Activated T-helper 1 cell treated with Interleukin-2 at 50 U/mL for 16 hours (primary cell): ENCODE measurements at regions not wholly inside any gene's neighbourhood (a gene's known extent, or its start where the extent isn't known, plus 50 kb on each side); places are given as distances from the start of the nearest gene placed in this dataset.
"Not testable (repeated sequence)": the region's sequence is repeated elsewhere in the genome, so short reads cannot be mapped to it uniquely, and the experiment has no call there.

Experiments
- DNase-seq: peaks from one replicate; pipeline ENCODE4 v3.0.0-alpha.2; 2020; ENCODE audit warnings: low read depth

- no peak for DNase-seq
Measured at GRCh38 chr5:117801583-117801982, 1186.8 kb downstream of the DTWD2 start.

- no peak for DNase-seq
Measured at GRCh38 chr5:117800261-117800660, 1188.1 kb downstream of the DTWD2 start.

- DNase-seq = no peak
Measured at GRCh38 chr5:117794847-117795246, 1193.5 kb downstream of the DTWD2 start.

GRCh38 chr5:117793963-117794362 is 1194.4 kb downstream of the DTWD2 start:
- no peak for DNase-seq

GRCh38 chr5:117792476-117792875 is 1195.9 kb downstream of the DTWD2 start:
- no peak for DNase-seq

- no peak for DNase-seq
Measured at GRCh38 chr5:117788596-117788995, 1199.8 kb downstream of the DTWD2 start.

DNA sequence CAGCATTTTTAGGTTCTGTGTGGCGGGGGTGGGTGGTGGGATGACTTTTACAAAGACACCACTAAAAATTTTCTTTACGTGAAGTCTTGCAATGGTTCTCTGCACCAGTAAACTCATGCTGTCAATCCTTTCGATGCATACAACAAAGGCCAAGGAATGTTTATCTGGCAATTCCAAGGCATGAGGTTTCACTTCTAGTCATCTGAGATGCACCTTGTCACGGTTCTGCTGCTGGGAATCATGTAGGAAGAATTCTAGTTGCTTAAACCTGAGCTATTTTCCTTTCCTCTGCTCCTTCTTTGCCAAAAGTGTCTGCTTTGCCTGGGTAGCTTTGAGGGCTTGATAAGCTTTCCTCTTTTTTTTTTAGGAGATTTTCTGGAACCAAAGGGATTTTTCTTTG is 1204.5 kb upstream of the SEMA6A start:
- no peak for DNase-seq

GRCh38 chr5:117776977-117777376 is 1202.4 kb upstream of the SEMA6A start:
- no peak for DNase-seq

DNA sequence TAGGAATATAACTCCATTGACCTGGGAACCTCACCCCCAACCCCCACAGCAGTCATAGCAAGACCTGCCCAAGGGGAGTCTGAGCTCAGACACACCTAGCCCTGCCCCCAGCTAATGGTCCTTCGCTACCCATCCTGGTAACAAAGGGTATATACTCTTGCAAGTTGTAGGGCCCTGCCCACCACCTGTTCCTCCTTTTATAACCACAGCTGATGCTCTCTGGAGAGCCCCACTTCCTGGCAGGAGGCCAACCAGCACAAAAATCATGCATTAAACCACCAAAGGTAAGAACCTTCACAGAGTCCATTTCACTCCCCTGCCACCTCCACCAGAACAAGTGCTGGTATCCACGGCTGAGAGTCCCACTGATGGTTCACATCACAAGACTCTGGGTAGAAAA is 1195.3 kb upstream of the SEMA6A start:
- DNase-seq = no peak

DNA sequence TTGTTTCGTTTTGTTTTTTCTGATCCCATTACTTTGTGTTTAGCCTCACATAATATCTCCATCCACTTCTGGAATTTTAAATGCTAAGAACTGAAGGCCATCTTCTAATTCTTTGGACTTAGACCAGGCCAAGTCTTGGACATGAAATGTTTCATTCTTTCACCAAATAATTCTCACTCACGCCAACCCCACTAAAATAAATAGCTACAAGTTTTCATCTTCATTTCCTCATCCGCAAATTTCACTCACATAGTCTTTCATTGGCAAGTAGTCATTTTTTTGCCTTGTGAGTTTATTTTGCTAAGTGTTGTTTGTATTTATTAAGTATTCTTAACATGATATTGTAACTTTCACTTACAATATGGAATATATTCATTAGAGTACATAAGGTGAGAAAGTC is 1188.6 kb upstream of the SEMA6A start:
- DNase-seq = no peak

GRCh38 chr5:117761186-117761585 is 1186.6 kb upstream of the SEMA6A start:
- DNase-seq = no peak

DNA sequence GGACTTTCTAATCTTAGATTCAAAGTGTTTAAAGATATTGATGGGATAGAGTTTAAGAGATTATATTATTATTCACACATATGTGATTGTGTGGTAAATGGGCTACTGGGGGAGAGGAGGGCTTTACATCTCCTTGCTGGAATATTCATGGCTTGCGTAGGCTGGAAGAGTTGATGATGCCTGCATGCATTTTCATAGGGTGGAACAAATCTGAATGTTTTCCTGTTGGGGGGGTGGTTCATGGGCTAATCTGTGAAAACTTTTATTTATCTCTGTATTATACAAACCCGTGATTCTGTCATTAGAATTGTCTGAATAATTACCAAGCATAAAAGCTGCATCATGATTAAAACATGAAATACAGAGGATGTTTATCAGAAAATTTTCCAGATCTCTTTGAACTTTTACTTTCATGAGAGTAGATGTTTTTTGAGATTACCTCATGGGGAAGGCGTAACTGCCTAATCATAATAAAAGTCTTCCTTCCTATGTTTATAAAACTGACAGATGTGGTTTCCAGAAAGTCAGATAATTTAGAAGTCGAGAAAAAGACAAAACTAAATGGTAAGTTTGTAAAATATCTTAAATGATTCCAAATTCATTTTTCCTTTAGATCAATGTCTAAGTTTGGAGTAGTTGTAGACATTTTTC is 1185.4 kb upstream of the SEMA6A start:
- DNase-seq = no peak

DNA sequence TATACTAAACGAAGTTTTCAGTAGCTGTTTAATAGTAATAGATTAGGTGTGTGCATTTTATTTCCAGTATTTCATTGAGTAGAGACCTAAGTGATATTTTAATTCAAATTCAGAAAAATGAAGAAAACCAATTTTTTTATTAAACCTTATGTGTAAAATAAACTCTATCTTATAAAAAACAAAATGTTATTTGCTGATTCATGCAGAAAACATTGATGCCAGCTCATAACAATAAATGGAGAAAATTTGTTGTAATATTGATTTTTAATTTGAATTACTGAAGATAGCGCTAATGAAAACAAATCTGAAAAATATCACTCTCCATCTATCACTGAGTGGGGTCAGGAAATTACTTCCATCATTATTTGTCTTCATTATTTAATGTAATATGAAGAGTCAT is 1177.8 kb upstream of the SEMA6A start:
- no peak for DNase-seq

DNA sequence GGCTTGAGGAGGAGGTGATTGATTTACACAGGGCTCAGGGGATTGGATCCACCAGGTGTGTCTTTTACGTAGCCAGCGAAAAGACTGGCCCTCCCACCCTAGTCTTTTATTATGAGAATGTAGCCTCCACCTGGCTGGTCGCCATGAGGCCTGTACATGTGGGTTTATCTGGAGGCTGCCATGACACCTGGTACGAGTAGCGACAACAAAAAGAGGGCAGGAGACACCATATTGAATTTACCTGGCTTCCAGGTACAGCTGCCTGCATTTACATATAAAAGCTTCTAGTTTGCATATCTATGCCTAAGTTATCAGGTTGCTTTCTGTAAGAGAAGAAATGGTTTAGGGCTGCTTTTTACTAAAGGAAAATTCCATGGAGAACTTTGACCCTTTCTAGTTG is 1173.7 kb upstream of the SEMA6A start:
- no peak for DNase-seq

GRCh38 chr5:117743337-117743736 is 1168.7 kb upstream of the SEMA6A start:
- DNase-seq = no peak

DNA sequence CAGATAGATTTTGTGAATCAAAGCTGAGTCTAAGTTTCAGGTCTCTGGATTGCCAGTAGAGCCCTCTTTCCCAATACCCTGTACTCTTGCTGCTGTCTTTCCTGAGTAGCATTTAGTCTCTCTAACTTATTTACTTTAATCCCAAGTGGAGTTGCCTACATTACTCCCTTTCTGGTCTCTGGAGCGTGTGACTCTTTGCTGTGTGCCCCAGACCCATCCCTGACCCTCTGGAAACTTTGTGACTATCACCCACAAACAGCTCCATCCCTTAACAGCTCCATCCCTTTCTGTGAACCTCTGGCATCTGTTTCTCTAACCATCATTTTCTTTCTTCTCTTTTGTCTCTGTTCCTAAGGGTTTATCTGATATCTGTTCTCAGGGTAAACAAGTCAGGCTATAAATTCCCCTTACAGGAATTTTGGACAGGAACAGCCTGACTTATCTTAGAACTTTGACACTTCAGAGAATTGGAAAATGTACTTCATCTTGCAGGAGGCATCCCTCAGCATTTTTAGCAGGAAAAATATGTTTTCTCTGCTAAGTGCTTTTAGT is 1167.1 kb upstream of the SEMA6A start:
- DNase-seq = no peak

DNA sequence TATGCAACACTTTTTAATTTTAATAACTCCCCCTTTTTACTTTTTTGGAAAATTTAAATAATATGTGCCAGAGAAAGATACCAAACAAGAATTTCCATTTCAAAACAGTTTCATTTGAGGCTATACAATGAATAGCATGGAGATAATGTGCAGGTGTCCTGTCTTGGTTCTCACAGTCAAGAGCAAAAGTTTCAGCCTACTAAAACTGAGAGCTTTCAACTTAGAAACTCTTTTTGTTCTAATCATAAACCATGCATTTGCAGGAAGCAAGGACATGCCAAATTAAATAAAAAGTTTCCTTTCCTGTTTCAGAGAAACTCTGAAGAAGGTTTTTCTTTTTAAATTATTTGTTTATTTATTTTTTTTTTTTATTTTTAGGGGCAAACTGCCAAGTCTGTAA is 1165.6 kb upstream of the SEMA6A start:
- DNase-seq = no peak

- DNase-seq = no peak
Measured at GRCh38 chr5:117738571-117738970, 1163.9 kb upstream of the SEMA6A start.

DNA sequence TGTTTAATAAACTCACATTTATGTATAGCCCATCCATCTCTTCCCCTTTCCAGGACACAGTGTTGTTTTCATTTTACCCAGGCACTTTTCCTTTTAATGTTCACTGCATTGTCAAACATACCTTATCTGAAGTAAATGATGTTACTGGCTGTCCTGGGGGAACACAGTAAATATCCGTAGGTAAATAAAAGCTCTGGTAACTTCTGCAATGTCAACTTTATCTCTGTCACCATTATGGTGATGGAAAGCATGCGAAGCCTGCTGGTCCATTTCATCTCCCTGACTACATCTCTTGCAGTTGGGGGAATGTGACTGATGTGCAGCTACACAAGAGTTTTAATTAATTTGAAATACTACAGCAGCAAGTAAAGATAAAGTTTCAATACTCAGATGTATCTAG is 1162.1 kb upstream of the SEMA6A start:
- no peak for DNase-seq

DNA sequence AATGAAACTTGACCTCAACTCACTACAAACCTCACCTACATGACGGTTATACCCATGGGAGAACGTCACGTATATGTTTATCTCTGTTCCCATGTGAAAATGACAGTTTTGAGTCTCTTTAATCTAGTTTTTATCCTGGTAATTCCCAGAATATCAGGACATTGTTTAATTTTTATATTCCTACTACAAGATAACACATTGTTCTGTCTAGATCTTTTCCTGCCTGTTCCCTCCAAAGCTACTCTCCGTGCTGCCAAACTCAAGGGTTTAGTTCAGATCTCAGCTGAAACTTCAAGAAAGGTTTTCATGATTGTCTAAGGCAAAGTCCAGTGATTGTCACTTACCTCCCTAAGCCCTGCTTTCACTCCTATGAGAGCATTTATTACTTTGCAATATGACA is 1159.4 kb upstream of the SEMA6A start:
- DNase-seq = no peak

- no peak for DNase-seq
Measured at GRCh38 chr5:117733051-117733450, 1158.4 kb upstream of the SEMA6A start.

DNA sequence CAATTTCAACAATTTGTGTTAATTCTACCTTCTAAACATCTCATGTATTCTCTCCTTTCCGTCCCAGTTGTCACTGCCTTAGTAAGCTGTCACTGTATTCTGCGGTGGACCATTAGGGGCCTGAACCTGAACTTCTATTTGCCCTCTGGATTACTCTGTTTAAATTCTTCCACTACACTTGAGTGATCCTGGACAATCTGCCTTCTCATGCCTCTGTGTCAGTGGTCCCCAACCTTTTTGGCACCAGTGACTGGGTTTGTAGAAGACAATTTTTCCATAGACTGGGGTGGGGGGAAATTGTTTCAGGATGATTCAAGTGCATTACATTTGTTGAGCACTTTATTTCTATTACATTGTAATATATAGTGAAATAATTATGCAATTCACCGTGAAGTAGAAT is 1157.6 kb upstream of the SEMA6A start:
- no peak for DNase-seq

DNA sequence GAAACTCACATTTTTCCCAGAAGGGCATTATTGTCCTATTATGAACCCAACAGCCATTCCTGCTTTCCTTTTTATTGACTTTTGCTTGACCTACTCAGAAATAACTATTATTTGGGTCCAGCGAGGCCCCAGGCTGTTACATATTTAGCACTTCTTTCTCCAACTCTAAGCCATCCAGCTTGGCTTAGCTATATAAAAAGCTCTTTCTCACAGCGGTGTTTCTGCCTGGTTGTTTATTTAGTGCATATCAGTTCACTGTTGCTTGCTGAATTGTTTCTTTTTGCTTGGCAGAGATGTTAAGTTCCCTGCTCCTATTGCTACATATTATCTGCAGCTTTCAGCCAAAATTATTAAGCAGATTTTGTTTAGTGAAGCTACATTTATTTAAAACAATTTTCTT is 1156.8 kb upstream of the SEMA6A start:
- DNase-seq = no peak

DNA sequence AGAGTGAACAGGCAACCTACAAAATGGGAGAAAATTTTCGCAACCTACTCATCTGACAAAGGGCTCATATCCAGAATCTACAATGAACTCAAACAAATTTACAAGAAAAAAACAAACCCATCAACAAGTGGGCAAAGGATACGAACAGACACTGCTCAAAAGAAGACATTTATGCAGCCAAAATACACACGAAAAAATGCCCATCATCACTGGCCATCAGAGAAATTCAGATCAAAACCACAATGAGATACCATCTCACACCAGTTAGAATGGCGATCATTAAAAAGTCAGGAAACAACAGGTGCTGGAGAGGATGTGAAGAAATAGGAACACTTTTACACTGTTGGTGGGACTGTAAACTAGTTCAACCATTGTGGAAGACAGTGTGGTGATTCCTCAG is 1146.2 kb upstream of the SEMA6A start:
- DNase-seq = not testable (repeated sequence)
